Ovary (tissue), 3 donors: ENCODE measurements at regions not wholly inside any gene's neighbourhood (a gene's known extent, or its start where the extent isn't known, plus 50 kb on each side); places are given as distances from the start of the nearest gene placed in this dataset.

ENCODE experiments used
- POLR2A ChIP-seq: fragments of 450-650 bp; IDR thresholded peaks from one replicate; pipeline ENCODE4 v1.6.1; 2017; ENCODE audit warnings: antibody characterized with exemption, mild to moderate bottlenecking, moderate library complexity
- TF ChIP-seq, protein P1 (sequence below), 3 donors: fragments of 450-650 bp in 2 of 3; fragments of 200-600 bp in 1 of 3; IDR thresholded peaks; one replicate each; pipeline versions ENCODE4 v1.5.1 to v1.8.0; 2016 to 2022; ENCODE audit warnings: antibody characterized with exemption in 3 of 3, mild to moderate bottlenecking in 1 of 3
- donor health status: DM: no; HTN: no; CAD: no.

DNA sequence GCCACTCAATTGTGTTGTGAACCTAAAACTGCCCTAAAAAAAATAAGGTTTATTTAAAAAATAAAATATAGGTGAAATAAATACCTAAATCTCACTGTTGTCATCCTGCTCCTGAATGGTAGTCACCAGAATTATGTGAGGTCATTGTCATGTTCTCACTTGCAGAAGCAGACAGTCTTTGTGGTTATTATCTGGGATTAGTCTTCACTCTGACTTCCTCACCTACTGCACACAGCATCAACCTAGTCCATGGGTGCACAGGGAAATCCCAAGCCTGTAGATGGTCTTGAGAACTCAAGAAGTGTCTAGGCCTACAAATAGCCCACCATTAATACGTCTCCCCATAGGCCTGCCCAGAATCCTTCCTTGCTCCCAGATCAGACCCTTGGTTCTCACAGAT is 97.0 kb downstream of the FOXF2 start:
- TF ChIP-seq, protein P1, sequence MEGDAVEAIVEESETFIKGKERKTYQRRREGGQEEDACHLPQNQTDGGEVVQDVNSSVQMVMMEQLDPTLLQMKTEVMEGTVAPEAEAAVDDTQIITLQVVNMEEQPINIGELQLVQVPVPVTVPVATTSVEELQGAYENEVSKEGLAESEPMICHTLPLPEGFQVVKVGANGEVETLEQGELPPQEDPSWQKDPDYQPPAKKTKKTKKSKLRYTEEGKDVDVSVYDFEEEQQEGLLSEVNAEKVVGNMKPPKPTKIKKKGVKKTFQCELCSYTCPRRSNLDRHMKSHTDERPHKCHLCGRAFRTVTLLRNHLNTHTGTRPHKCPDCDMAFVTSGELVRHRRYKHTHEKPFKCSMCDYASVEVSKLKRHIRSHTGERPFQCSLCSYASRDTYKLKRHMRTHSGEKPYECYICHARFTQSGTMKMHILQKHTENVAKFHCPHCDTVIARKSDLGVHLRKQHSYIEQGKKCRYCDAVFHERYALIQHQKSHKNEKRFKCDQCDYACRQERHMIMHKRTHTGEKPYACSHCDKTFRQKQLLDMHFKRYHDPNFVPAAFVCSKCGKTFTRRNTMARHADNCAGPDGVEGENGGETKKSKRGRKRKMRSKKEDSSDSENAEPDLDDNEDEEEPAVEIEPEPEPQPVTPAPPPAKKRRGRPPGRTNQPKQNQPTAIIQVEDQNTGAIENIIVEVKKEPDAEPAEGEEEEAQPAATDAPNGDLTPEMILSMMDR (IDR thresholded peaks at IDR 0.05) = no peak
- TF ChIP-seq POLR2A = no peak
